ENCODE measurements at regions not wholly inside any gene's neighbourhood (a gene's known extent, or its start where the extent isn't known, plus 50 kb on each side); places are given as distances from the start of the nearest gene placed in this dataset.
"Not testable (repeated sequence)": the region's sequence is repeated elsewhere in the genome, so short reads cannot be mapped to it uniquely, and the experiment has no call there.

- no peak for DNase-seq (ENCODE audit: low read depth in 2 of 2)
These were observed 193.7 kb downstream of the OSTF1 start for GRCh38 chr9:75282047-75282446.

GRCh38 chr9:75289332-75289731 lies 201.0 kb downstream of the OSTF1 start:
- DNase-seq (ENCODE audit: low read depth in 2 of 2), result no peak

- no peak for DNase-seq (ENCODE audit: low read depth in 2 of 2)
These were observed 211.0 kb downstream of the OSTF1 start for GRCh38 chr9:75299324-75299723.

GRCh38 chr9:75333624-75334023 lies 245.3 kb downstream of the OSTF1 start:
- no peak for DNase-seq (ENCODE audit: low read depth in 2 of 2)

GRCh38 chr9:75358846-75359245 lies 270.5 kb downstream of the OSTF1 start:
- DNase-seq (ENCODE audit: low read depth in 2 of 2), result no peak

- DNase-seq (ENCODE audit: low read depth in 2 of 2), result no peak
These were observed 271.3 kb downstream of the OSTF1 start for GRCh38 chr9:75359638-75360037.

- DNase-seq (ENCODE audit: low read depth in 2 of 2), result no peak
These were observed 271.9 kb downstream of the OSTF1 start for GRCh38 chr9:75360252-75360651.

- not testable (repeated sequence) for DNase-seq (ENCODE audit: low read depth in 2 of 2)
These were observed 274.1 kb downstream of the OSTF1 start for GRCh38 chr9:75362446-75362845.

GRCh38 chr9:75365196-75365595 lies 276.9 kb downstream of the OSTF1 start:
- no peak for DNase-seq (ENCODE audit: low read depth in 2 of 2)

- no peak for DNase-seq (ENCODE audit: low read depth in 2 of 2)
These were observed 281.7 kb downstream of the OSTF1 start for GRCh38 chr9:75369989-75370388.

- no peak for DNase-seq (ENCODE audit: low read depth in 2 of 2)
These were observed 284.4 kb downstream of the OSTF1 start for GRCh38 chr9:75372499-75373268.

GRCh38 chr9:75376680-75377254 lies 288.5 kb downstream of the OSTF1 start:
- no peak for DNase-seq (ENCODE audit: low read depth in 2 of 2)

GRCh38 chr9:75378036-75378435 lies 289.7 kb downstream of the OSTF1 start:
- no peak for DNase-seq (ENCODE audit: low read depth in 2 of 2)

GRCh38 chr9:75378926-75379325 lies 290.6 kb downstream of the OSTF1 start:
- DNase-seq (ENCODE audit: low read depth in 2 of 2), result no peak

GRCh38 chr9:75382126-75382525 lies 293.8 kb downstream of the OSTF1 start:
- no peak for DNase-seq (ENCODE audit: low read depth in 2 of 2)

- DNase-seq (ENCODE audit: low read depth in 2 of 2), result not testable (repeated sequence)
These were observed 295.2 kb downstream of the OSTF1 start for GRCh38 chr9:75383420-75384034.

GRCh38 chr9:75385236-75385635 lies 296.9 kb downstream of the OSTF1 start:
- DNase-seq (ENCODE audit: low read depth in 2 of 2), result no peak

- no peak for DNase-seq (ENCODE audit: low read depth in 2 of 2)
These were observed 300.8 kb downstream of the OSTF1 start for GRCh38 chr9:75389101-75389500.

GRCh38 chr9:75390951-75391350 lies 302.6 kb downstream of the OSTF1 start:
- no peak for DNase-seq (ENCODE audit: low read depth in 2 of 2)

GRCh38 chr9:75391497-75391896 lies 303.2 kb downstream of the OSTF1 start:
- DNase-seq (ENCODE audit: low read depth in 2 of 2), result no peak

- DNase-seq (ENCODE audit: low read depth in 2 of 2), result no peak
These were observed 307.0 kb downstream of the OSTF1 start for GRCh38 chr9:75395336-75395735.

GRCh38 chr9:75397836-75398235 lies 309.5 kb downstream of the OSTF1 start:
- no peak for DNase-seq (ENCODE audit: low read depth in 2 of 2)

- no peak for DNase-seq (ENCODE audit: low read depth in 2 of 2)
These were observed 320.1 kb downstream of the OSTF1 start for GRCh38 chr9:75408391-75408790.

Measured in stimulated activated CD8-positive, alpha-beta memory T cell treated with anti-CD3 and anti-CD28 coated beads, Interleukin-7, amount 100 ng/mL, for 4 hours (primary cell).